CD4-positive, CD25-positive, alpha-beta regulatory T cell (primary cell): ENCODE measurements at regions not wholly inside any gene's neighbourhood (a gene's known extent, or its start where the extent isn't known, plus 50 kb on each side); places are given as distances from the start of the nearest gene placed in this dataset.
A peak's percentile ranks its signal among the peaks of the same experiment; 100 is the strongest.

Experiments used
- ATAC-seq, 2 donors: fragments of 150-1000 bp; cut with Tn5 transposase; one replicate each; pipeline ENCODE4 v1.10.0; 2021; ENCODE audit warnings: low read depth in 2 of 2, moderate number of reproducible peaks in 2 of 2, moderate library complexity in 1 of 2
- DNase-seq, 3 donors: peaks; one replicate each; pipeline versions ENCODE4 v3.0.0 to v3.0.0-alpha.2; 2012 to 2022; ENCODE audit warnings: mixed read lengths in 1 of 3
- H3K27ac ChIP-seq: one replicate; pipeline ENCODE4 v1.7.0; 2013; ENCODE audit warnings: mild to moderate bottlenecking, low read length; ENCODE audit not compliant: insufficient read depth, poor library complexity, severe bottlenecking
- H3K27me3 ChIP-seq: one replicate; pipeline ENCODE4 v1.7.0; 2013; ENCODE audit warnings: low read length; ENCODE audit not compliant: control insufficient read depth, insufficient read depth
- H3K36me3 ChIP-seq: one replicate; pipeline ENCODE4 v1.7.0; 2013; ENCODE audit warnings: mild to moderate bottlenecking, low read length, moderate library complexity; ENCODE audit not compliant: control insufficient read depth, insufficient read depth
- H3K4me1 ChIP-seq: 2 replicates; pipeline ENCODE4 v1.7.0; 2013; ENCODE audit warnings: mild to moderate bottlenecking, low read length; ENCODE audit not compliant: insufficient read depth, control insufficient read depth, poor library complexity, severe bottlenecking
- H3K4me3 ChIP-seq: one replicate; pipeline ENCODE4 v1.7.0; 2013; ENCODE audit warnings: low read depth, mild to moderate bottlenecking, low read length, moderate library complexity
- H3K9me3 ChIP-seq, 2 experiments: 1 replicate in 1 of 2; 2 replicates in 1 of 2; pipeline ENCODE4 v1.7.0; 2013; ENCODE audit warnings: low read length in 2 of 2, mild to moderate bottlenecking in 1 of 2, moderate library complexity in 1 of 2; ENCODE audit not compliant: control insufficient read depth in 2 of 2
- H3K27ac Mint-ChIP-seq, 3 donors: one replicate each; pipeline ENCODE4 v1.8.0; 2020 to 2022; ENCODE audit warnings: mild to moderate bottlenecking in 3 of 3, mixed read lengths in 3 of 3, moderate library complexity in 2 of 3
- H3K27me3 Mint-ChIP-seq: one replicate; pipeline ENCODE4 v1.8.0; 2022; ENCODE audit warnings: mild to moderate bottlenecking, mixed read lengths
- H3K36me3 Mint-ChIP-seq: one replicate; pipeline ENCODE4 v1.8.0; 2020; ENCODE audit warnings: mixed read lengths
- H3K4me1 Mint-ChIP-seq, 4 donors: one replicate each; pipeline ENCODE4 v1.8.0; 2020 to 2022; ENCODE audit warnings: mixed read lengths in 4 of 4, mild to moderate bottlenecking in 1 of 4
- H3K4me3 Mint-ChIP-seq, 4 donors: one replicate each; pipeline ENCODE4 v1.8.0; 2020 to 2022; ENCODE audit warnings: mild to moderate bottlenecking in 4 of 4, mixed read lengths in 4 of 4, moderate library complexity in 3 of 4
- H3K9me3 Mint-ChIP-seq, 7 donors: one replicate each; pipeline ENCODE4 v1.8.0; 2020 to 2022; ENCODE audit warnings: mixed read lengths in 7 of 7, mild to moderate bottlenecking in 3 of 7, moderate library complexity in 2 of 7

DNA sequence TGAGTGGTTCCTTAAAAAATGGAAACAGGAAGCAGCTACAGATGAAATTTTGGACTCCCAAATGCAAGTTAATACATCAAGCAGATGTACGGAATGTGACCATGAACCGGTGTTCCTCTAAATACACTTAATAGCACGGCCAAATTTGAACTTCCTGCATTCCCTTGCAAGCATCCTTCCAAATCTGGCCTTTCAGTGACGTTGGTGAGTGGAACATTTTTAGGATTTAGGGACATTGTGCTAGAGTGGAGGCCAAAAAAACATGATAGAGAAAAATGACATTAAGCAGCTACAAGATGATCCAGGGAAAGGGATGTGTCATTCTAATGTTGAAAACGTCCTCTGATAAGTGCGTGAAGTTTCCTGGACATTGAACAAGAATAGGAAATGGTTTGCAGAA, 62.1 kb downstream of the CTAGE1 start:
- Histone ChIP-seq H3K27me3 (no peaks in the 10 kb centered on the region), H3K27ac (no peak overlapping the region), H3K9me3 (no peaks in the 10 kb centered on the region), H3K4me3 (no peak overlapping the region), H3K36me3 (no peaks in the 10 kb centered on the region), H3K4me1 (no peaks in the 10 kb centered on the region)
- ATAC-seq (no peak), DNase-seq (no peak)
- H3K4me1 Mint-ChIP-seq, result no peaks in the 10 kb centered on the region
- peaks cover 0 to 2% (median 0%) of the 10 kb centered on the region in 7 donors for H3K9me3 Mint-ChIP-seq
- no peak overlapping the region for H3K4me3 Mint-ChIP-seq
- no peaks in the 10 kb centered on the region for H3K36me3 Mint-ChIP-seq
- H3K27me3 Mint-ChIP-seq, result peaks cover 19% of the 10 kb centered on the region
- H3K27ac Mint-ChIP-seq, result no peak overlapping the region

DNA sequence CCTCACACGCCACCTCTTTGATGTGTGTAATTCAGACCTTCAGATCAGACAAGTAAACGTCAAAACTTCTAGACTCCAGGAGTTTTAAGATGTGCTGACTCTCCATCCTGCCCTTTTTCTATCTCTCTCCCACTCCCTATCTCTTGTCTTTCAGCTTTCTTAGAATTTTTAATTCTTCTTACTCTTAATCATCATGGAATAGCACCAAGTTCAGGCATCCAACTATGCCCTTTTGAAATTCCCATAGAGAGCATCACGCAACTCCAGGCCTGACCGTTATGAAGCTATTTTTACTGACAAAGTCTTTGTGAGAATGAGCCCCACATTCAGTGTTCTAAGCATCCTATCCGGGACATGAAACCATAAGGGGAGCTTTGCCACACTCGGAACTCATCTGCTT, 62.6 kb downstream of the CTAGE1 start:
- Mint-ChIP-seq H3K4me3 (peak overlapping the region in 1 of 4 donors; percentile 18), H3K36me3 (no peaks in the 10 kb centered on the region), H3K27ac (no peak overlapping the region), H3K4me1 (no peaks in the 10 kb centered on the region), H3K9me3 (peaks cover 0 to 2% (median 0%) of the 10 kb centered on the region in 7 donors), H3K27me3 (peaks cover 25% of the 10 kb centered on the region)
- H3K9me3 ChIP-seq, result no peaks in the 10 kb centered on the region
- no peak overlapping the region for H3K27ac ChIP-seq
- H3K4me1 ChIP-seq, result no peaks in the 10 kb centered on the region
- H3K4me3 ChIP-seq, result no peak overlapping the region
- H3K36me3 ChIP-seq, result no peaks in the 10 kb centered on the region
- ATAC-seq (no peak), DNase-seq (no peak)
- peaks cover 1% of the 10 kb centered on the region for H3K27me3 ChIP-seq

DNA sequence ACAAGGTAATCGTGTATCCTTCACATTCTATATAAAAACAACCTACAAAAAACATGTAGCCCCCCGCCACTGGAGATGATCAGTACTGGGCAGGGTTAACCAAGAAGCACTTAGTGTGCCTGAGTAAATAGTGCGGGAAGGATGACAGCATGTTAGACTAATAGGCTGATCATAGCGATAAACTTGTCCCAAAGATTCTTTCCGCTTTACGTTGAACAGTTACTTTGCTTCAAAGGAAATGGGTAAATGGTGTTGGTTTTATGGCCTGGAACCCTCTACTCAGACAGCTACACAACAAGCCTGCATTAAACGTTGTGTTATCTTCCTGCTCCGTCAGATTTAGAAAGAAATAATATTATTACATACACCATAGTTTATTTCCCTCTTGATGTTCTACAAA, 67.7 kb downstream of the CTAGE1 start:
- no peak overlapping the region for H3K27ac ChIP-seq
- DNase-seq (no peak), ATAC-seq (no peak)
- no peaks in the 10 kb centered on the region for H3K9me3 ChIP-seq
- Mint-ChIP-seq H3K4me3 (no peak overlapping the region), H3K9me3 (peaks cover 0 to 4% (median 0%) of the 10 kb centered on the region in 7 donors), H3K4me1 (peaks cover 0 to 18% (median 0%) of the 10 kb centered on the region in 4 donors), H3K27me3 (peaks cover 57% of the 10 kb centered on the region), H3K27ac (peak overlapping the region in 1 of 3 donors; percentile 48), H3K36me3 (no peaks in the 10 kb centered on the region)
- peaks cover 16% of the 10 kb centered on the region for H3K27me3 ChIP-seq
- peaks cover 4% of the 10 kb centered on the region for H3K4me1 ChIP-seq
- H3K4me3 ChIP-seq, result no peak overlapping the region
- H3K36me3 ChIP-seq, result no peaks in the 10 kb centered on the region

DNA sequence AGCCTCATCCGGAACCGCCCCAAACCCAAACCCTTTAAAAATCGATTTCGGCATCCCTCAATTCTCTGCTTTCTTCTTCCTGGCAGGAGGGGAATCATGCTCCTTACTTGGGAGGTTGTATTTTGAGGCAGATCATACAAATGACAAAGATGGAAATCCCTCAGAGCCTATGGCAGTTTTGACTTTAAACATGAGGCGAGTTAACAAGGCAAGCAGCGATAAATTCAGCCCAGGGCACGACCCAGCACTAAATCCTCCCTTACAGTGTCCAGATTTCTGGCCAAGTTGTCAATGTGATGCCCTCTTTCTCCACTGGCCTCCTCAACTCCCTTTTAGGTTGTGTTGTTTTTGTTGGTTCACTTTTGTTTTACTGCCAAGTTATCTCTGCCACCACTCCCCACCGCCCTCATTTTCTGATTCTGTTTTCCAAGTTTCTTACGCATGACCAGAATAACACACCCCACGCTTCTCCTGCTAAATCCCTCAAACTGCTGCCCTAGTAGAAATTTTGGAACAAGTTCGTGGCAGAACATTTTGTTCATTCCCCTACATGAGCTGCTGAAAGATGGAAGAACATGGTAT, 68.3 kb downstream of the CTAGE1 start:
- Mint-ChIP-seq H3K27ac (peak overlapping the region in 2 of 3 donors; percentile 43 to 86), H3K4me3 (peak overlapping the region in 3 of 4 donors; percentile 67 to 84 (median 74)), H3K27me3 (peaks cover 57% of the 10 kb centered on the region), H3K9me3 (peaks cover 0 to 4% (median 0%) of the 10 kb centered on the region in 7 donors), H3K36me3 (no peaks in the 10 kb centered on the region), H3K4me1 (peaks cover 0 to 21% (median 0%) of the 10 kb centered on the region in 4 donors)
- no peak for DNase-seq
- ATAC-seq, result no peak
- H3K36me3 ChIP-seq, result no peaks in the 10 kb centered on the region
- peaks cover 4% of the 10 kb centered on the region for H3K4me1 ChIP-seq
- no peak overlapping the region for H3K4me3 ChIP-seq
- H3K9me3 ChIP-seq, result no peaks in the 10 kb centered on the region
- H3K27me3 ChIP-seq, result peaks cover 16% of the 10 kb centered on the region
- H3K27ac ChIP-seq, result no peak overlapping the region

DNA sequence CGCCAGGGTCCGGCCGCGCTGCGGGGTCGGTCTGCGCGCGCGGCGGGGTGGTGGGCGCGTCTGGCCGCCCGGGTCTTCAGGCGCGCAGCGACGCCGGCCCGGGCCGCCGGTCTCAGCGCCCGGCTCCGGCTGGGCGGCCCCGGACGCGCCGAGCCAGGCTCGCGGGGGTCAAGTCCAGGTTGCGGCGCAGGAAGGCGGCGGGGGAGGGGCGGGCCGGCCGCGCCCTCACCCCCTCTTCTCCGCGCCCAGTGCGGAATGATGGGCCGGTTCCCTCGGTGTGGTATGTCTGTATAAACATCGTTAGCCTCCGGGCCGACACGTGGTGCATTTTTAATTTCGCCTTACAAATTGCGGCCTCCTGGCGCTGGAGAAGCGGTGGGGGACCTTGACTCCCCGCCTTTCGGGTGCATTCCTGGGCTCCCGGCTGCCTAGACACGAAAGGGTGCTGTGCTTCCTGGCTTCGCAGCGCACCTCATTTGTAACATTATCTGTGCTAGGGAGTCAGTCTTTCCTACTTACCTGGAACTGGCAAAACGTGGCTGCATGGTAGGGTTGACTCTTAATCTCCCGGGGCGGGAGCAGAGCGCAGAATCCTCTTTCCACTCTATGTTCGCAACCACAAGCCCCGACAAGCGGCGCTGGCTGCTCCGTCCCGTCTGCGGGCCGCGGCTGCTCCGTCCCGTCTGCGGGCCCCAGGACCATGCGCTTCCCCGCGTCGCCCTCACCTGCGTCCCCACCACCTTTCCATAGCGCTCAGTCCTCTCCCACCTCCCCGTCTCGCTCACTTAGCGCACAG, 69.0 kb downstream of the CTAGE1 start:
- Mint-ChIP-seq H3K36me3 (no peaks in the 10 kb centered on the region), H3K27ac (peak overlapping the region; percentile 73 to 86 (median 74)), H3K4me3 (peak overlapping the region; percentile 38 to 84 (median 76)), H3K27me3 (peaks cover 57% of the 10 kb centered on the region), H3K9me3 (peaks cover 0 to 4% (median 0%) of the 10 kb centered on the region in 7 donors), H3K4me1 (peaks cover 0 to 27% (median 0%) of the 10 kb centered on the region in 4 donors)
- H3K27me3 ChIP-seq, result peaks cover 16% of the 10 kb centered on the region
- H3K9me3 ChIP-seq, result no peaks in the 10 kb centered on the region
- peaks cover 4% of the 10 kb centered on the region for H3K4me1 ChIP-seq
- no peak overlapping the region for H3K4me3 ChIP-seq
- no peak overlapping the region for H3K27ac ChIP-seq
- H3K36me3 ChIP-seq, result no peaks in the 10 kb centered on the region
- peak in 1 of 3 donors; percentile 2 for DNase-seq
- ATAC-seq, result no peak

DNA sequence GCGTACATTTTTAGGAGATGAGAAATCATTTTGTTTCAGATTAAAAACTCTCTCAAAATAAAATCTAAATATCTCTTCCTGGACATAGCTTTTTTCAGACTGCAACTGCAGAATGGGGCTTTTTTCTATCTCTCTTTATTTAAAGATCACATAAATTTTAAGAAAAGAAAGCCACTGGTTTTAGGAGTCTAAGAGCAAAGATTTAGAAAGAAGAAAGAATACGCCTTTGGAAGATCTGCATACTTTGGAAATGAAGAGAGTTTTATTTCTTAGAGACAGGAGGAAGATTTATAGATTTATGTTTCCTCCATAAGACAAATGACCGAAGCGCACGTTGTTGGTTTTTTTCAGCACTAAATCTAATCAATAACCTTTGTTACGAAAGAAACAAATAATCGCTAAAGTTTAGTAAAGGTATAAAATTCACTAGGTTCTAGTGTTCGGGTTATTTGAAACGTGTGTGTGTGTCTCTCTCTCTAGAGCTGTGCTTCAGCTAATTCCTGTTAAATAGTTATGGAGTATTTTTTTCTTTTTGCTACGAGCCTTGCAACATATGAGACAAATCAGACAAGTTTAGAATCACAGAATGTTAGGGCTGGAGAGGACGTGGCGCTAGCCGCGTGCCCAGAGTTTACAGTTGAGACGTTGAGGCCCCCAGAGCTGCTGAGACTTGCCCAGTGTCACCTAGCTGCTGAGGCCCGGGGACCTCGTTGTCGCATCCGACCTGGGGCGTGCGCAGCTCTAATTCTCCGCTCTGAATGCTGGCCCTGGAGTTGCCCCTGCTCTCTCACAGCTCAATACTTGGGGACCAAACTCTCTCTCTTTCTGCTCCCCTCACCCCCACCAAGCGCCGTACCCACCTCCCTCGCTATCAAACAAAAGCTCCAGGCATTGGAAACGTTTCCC, 69.9 kb downstream of the CTAGE1 start:
- DNase-seq (peak in 1 of 3 donors; percentile 10), ATAC-seq (peak in 1 of 2 donors; percentile 38)
- Histone ChIP-seq H3K36me3 (no peaks in the 10 kb centered on the region), H3K27me3 (peaks cover 16% of the 10 kb centered on the region), H3K4me1 (peaks cover 4% of the 10 kb centered on the region), H3K4me3 (peak overlapping the region; percentile 10), H3K27ac (peak overlapping the region; percentile 29), H3K9me3 (no peaks in the 10 kb centered on the region)
- peaks cover 0 to 4% (median 0%) of the 10 kb centered on the region in 7 donors for H3K9me3 Mint-ChIP-seq
- no peaks in the 10 kb centered on the region for H3K36me3 Mint-ChIP-seq
- peaks cover 52% of the 10 kb centered on the region for H3K27me3 Mint-ChIP-seq
- H3K4me3 Mint-ChIP-seq, result peak overlapping the region in 3 of 4 donors; percentile 77 to 84 (median 83)
- H3K27ac Mint-ChIP-seq, result peak overlapping the region; percentile 56 to 86 (median 82)
- H3K4me1 Mint-ChIP-seq, result peaks cover 0 to 30% (median 0%) of the 10 kb centered on the region in 4 donors

DNA sequence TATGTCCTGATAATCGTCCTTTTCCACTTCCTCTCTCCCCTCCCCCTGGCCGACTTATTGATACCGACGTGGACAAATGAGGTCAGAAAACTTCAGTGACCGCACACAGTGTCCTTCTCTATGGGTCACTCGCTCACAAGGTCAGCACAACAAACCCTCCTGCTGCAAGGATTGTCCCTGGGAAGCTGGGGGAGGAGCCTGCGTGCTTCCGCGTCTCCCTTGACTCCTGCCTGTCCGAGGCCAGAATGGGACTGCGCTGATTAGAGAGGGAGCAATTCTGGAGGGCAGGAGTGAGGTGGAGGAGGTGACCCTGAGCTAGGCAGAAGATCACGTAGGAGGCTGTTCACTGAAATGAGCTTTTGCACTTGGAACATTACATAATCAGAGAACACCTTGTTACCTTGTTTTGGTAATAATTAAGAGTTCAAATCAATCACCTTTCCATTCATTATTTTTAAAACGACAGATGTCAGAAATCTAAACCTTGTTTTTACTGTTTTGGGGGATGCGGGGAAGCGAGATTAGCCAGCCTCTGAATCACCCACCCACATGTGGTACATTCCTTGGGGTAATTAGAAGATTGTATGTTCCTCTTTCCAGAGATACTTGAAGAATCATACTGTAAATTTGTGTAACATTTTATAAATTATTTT, 70.6 kb downstream of the CTAGE1 start:
- H3K4me3 ChIP-seq, result peak overlapping the region; percentile 21
- Mint-ChIP-seq H3K36me3 (no peaks in the 10 kb centered on the region), H3K4me3 (peak overlapping the region in 3 of 4 donors; percentile 47 to 83 (median 75)), H3K27me3 (peaks cover 45% of the 10 kb centered on the region), H3K9me3 (peaks cover 0 to 4% (median 0%) of the 10 kb centered on the region in 7 donors), H3K27ac (peak overlapping the region in 2 of 3 donors; percentile 82 to 86), H3K4me1 (peaks cover 0 to 32% (median 0%) of the 10 kb centered on the region in 4 donors)
- ATAC-seq, result no peak
- peaks cover 4% of the 10 kb centered on the region for H3K4me1 ChIP-seq
- H3K36me3 ChIP-seq, result no peaks in the 10 kb centered on the region
- H3K9me3 ChIP-seq, result no peaks in the 10 kb centered on the region
- H3K27me3 ChIP-seq, result peaks cover 16% of the 10 kb centered on the region
- DNase-seq, result no peak
- peak overlapping the region; percentile 29 for H3K27ac ChIP-seq
